GM18505 (cell line): ENCODE measurements at regions not wholly inside any gene's neighbourhood (a gene's known extent, or its start where the extent isn't known, plus 50 kb on each side); places are given as distances from the start of the nearest gene placed in this dataset.
A peak's percentile ranks its signal among the peaks of the same experiment; 100 is the strongest.

ENCODE experiments used
- ATAC-seq: cut with Tn5 transposase; IDR thresholded peaks from one replicate; pipeline ENCODE4 v1.9.1; 2021; ENCODE audit not compliant: unreplicated experiment
- POLR2A ChIP-seq: IDR thresholded peaks from 4 replicates; pipeline ENCODE4 v1.6.1; 2011; ENCODE audit warnings: borderline replicate concordance; ENCODE audit not compliant: insufficient read depth, insufficient read length; ENCODE audit errors: extremely low read depth

DNA sequence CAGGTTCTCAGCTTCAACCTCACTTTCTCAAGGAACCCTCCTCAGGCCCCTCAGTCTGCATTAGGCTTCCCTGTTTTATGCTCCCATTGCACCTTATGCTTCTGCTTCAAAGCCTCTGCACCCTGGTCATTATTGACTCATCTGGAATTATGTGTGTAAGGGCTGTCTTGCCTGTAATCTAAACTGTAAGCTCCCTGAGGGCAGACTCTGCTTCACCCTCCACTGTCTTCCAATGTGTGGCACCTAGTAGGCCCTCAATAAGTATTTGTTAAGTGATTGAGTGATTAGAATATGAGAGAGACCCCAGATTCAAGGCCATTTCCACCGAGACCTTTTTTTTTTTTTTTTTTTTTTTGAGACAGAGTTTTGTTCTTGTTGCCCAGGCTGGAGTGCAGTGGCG is 79.1 kb downstream of the VCPKMT start:
- no peak for ATAC-seq
- TF ChIP-seq POLR2A, result no peak

DNA sequence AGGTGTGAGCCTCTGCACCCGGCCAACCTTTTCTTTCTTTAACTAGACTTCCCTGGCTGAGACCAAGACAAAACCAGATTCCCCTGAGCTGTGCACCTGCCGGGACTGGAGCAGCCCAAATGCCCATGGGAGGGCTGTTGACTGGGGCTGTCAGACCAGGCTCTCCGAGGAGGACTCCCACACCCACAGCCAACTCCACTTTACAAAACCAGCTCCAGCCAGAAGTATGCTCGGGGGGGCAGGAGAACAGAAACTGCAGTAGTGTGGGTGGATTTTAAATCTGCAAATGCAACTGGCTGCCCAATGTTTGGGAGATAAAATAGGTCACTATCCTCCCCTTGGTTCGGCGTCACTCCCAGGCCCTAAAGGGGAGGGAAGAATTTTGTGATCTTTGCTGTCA is 78.5 kb downstream of the VCPKMT start:
- ATAC-seq, result no peak
- TF ChIP-seq POLR2A, result peak; percentile 7

DNA sequence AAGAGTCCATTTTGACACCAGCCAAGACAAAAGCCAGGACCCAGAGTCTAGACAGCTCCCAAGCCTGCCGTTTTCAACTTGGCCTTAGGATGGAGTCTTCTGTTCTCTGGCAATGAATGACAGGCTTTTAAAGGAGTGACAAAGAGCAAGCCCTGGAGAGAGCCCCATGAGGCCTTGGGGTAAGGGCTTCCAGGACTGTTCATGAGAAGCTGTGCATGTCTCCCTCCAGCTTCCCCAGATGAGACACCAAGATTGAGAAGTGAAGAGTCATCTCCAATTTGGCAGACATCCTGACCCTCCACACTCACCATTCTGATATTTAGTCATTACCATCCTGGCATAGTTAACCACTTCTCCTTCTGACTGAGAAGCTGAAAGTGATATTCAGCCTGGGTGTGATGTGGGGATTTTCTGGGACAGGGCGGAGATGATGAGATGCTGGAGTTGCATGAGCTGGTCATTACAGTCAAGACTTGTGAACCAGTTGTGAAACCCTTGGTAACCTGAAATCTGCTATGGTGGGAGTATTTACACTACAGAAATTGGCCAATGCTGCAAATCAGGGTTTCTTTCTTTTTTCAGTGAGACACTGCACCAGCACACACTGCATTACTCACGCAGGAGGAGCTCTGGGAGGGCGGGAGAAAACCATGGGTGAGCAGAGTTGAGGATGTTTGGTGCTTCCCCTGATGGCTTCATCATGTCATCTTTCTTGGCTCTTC is 77.8 kb downstream of the VCPKMT start:
- TF ChIP-seq POLR2A, result peak; percentile 37
- peak; percentile 82 for ATAC-seq

DNA sequence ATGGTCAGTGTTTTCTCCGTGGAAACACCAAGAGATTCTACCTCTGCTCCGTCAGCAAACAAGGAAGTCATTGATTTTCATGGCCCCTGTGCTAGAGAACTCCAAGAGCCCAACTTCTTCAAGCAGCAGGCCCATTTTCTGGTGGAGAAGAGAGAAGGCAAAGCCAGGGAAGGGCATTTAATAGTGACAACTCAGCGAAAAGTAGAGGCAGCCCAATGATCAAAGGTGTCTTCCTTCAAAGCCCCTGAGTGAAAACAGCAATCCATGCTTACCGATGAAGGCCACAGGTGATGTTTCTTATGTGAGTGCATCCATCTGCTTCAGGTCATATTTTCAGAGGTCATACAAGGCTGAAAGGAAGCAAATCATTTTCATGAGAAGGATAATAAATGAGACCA is 77.3 kb downstream of the VCPKMT start:
- no peak for ATAC-seq
- TF ChIP-seq POLR2A, result no peak

DNA sequence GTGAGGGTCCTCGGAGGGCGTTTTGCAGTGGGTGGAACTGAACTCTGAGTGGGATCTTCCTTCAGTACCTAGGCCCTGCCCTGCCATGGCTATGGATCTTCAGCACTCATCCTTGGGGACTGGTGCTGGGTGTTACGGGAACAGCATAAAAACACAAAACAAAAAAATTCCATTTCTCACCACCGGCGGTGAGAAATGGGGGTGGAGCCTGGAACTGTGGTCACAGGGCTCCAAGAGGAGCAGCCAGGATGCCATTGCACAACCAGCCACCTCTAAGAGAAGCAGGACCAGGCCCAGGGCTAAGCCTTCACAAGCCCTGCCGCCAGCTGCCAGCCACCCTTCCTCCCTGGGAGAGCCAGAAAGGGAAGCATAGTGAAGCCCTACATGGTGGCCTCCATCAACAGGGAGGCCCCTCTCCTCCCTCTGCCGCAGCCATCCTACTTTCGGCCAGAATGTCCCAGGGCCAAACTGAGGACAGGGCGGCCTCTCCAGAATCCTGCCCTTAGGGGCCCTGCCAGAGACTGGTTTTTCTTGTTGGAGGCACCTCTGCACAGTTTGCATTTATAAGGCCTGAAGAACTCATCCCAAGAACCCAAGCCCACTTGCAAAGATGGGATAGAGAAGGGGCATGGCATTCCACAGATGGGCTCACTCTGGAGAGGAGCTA is 76.5 kb downstream of the VCPKMT start:
- no peak for TF ChIP-seq POLR2A
- no peak for ATAC-seq

DNA sequence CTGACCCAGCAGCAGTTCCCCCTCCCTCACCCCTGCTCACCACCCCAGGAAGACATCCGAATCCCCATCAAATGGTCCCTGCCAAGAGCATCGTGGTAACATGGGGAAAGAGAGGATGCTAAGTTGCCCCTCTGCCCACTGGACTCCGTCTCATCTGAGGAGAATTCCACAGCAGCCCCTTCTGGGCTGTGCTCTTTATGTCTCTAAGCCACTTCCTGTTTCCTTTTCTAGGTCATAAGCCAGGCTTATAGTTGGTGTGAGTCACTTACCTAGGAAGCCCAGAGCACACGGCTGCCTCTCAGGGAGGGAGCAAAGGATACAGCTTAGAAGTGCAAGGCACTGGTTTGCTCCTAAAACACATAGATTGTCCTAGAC is 76.0 kb downstream of the VCPKMT start:
- peak; percentile 52 for TF ChIP-seq POLR2A
- no peak for ATAC-seq

DNA sequence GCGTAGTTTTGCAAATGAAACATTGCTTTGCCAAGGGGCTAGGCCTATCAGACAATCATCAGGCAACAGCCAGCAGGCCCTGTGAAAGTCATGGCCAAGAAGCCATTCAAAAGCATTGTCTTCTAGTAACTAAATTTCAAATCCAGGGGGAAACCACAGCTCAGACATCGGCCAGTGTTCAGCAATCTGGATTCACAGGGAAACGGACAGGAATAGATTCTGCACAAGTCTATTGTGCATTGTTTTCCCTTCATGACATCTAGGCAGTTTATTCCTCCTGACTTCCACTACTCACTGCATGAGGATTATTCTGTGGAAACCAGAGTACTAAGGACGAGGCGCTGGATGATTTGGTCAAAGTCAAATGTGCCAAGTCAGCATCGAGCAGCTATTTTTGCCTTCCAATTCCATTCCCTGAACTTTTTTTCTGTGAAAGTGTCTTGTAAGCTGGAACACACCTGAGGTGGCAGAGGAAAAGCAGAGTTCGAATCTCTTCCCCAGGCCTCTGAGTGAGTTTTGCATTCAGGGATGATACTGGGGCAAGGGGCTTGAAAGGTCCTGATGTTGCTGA is 75.4 kb downstream of the VCPKMT start:
- ATAC-seq, result no peak

DNA sequence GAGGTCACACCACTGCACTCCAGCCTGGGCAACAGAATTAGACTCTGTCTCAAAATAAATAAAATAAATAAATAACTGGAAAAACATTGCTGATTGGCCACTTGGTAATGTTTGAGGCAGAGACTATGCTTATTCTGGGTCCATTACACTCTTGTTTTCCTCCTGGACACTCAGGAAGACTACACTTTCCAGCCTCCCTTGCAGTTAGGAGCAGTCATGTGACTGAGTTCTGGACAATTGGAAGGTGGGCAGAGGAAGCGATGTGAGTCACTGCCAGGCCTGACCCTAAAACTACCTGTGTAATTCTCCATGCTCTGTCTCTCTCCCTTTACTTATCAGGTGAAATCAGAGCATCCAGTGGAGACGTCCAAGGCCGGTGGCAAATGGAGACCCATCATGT is 74.4 kb downstream of the VCPKMT start:
- no peak for TF ChIP-seq POLR2A
- no peak for ATAC-seq

More for the DNA sequence above, 75.4 kb downstream of the VCPKMT start:
- no peak for TF ChIP-seq POLR2A

DNA sequence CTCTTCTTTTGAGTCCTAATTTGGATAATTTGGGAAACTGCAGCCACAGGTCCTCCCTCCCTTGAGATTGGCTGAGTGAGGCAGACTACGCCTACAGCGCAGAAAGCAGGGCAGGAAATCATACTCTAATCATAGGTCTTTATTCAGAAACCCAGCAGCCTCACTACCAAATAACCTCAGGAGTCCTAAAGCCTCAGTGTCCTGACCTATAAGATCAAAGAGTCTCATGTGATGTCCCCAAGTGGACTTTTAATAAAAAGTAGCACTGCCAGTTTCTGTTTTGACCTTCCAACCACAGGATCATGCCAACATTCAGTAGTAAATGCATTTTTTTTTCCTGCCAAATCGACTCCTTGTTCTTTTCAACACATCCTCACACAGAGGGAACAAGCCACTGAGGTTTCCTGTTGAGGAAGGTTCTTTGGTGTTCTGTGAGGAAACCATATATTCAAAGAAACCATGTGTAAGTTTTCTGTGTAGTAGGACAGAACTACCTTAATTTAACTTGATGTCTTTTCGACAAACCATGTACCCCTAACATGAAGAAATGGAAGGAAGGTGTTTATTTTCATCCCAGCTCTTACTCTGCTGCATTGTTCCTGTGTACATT is 72.2 kb downstream of the VCPKMT start:
- ATAC-seq, result no peak
- no peak for TF ChIP-seq POLR2A

DNA sequence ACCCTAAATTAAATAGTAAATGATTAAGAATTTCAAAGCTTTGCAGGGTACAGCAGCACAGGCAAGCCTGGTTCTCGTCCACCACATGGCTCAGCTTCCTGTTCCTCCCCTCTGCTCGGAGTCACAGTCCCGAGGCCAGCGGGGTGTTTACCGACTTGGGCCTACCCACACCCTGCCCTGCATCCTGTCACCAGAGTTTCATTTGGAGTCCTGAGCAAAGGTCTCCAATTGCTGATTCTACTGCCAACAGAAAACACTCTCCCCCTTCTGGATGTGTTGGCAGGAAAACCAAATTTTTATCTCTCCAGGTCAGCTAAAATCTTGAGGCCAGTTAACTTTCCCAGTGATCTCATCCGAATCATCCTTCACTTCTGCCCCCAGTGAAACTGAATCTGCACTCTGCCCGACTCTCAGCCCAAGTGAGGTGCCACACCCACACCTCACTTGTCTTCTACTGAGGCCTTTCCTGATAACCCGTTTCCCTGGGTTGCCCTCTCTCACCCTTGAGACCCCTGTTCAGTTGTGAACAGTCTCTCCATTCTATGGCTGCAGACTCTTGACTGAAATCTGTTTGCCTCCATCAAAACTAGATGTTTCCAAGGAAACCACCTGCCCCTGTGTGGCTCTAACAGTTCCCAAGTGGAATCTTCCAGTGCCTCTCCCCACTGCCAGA is 71.2 kb downstream of the VCPKMT start:
- TF ChIP-seq POLR2A, result peak; percentile 61
- peak; percentile 70 for ATAC-seq

DNA sequence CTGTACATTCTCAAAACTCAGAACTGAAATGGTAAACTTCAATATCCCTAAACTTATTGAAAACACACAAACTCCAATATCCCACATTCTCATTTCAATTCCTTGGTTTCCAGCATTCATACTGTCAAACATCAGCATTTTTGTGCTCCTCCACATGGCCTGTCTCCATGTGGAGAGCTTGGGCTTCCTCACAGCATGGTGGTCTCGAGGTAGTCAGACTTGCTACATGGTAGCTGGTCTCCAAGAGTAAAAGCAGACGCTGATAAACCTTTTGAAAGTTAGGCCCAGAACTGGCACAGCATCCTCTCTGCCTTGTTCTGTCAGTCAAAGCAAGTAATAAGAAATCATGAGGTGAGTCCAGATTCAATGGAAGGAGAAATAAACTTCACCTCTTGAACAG is 70.5 kb downstream of the VCPKMT start:
- ATAC-seq, result no peak
- no peak for TF ChIP-seq POLR2A

DNA sequence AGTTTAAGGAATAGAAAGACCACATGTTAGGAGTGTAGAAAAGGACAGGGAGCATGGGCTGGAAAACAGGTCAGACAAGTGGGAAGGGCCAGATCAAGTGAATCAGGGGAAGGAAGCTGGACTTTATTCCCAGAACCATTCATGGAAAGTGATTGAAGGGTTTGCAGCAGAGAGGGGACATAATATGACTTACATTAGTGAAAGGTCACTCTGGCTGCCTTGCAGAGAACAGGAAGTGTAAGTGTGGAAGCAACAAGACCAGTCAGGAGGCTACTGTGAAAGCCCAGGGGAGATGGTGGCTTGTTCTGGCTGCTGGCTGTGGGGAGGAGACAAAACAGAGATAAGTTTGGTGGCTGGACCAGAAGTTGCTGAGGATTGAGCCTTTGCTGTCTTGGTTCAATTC is 69.1 kb downstream of the VCPKMT start:
- TF ChIP-seq POLR2A, result no peak
- peak; percentile 61 for ATAC-seq

DNA sequence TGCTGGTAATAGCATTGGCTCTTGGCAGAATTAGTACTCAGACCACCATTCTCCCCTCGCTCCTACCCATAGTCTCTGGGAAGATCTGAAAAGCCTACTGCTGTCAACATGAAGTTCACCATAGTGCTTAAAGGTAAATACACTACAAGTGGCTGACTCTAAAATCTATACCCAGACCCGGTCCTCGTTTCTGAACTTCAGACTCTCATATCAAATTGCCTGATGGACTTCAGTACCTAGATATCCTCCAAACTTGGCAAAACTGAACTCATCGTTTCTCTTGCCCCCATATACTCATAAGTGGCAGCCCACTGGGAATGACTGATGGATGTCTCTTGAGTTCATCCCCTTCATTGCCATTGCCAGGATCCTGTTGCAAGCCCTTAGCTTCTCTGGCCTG is 67.3 kb downstream of the VCPKMT start:
- no peak for ATAC-seq
- no peak for TF ChIP-seq POLR2A
